SHP77 treated with DMSO at 0.1 percent for 48 hours (cell line): ENCODE measurements at regions not wholly inside any gene's neighbourhood (a gene's known extent, or its start where the extent isn't known, plus 50 kb on each side); places are given as distances from the start of the nearest gene placed in this dataset.
"Not testable (repeated sequence)": the region's sequence is repeated elsewhere in the genome, so short reads cannot be mapped to it uniquely, and the experiment has no call there.

Experiments used
- DNase-seq: peaks from one replicate; lab custom pipeline; 2025; lab: John Stamatoyannopoulos, UW

- DNase-seq = peak; percentile 52
Measured at GRCh38 chr21:39082656-39083376, 100.4 kb downstream of the PSMG1 start.

GRCh38 chr21:39080366-39080765 is 102.9 kb downstream of the PSMG1 start:
- DNase-seq = no peak

GRCh38 chr21:39079617-39080016 is 103.6 kb downstream of the PSMG1 start:
- DNase-seq = no peak

GRCh38 chr21:39078322-39079065 is 104.8 kb downstream of the PSMG1 start:
- no peak for DNase-seq

- no peak for DNase-seq
Measured at GRCh38 chr21:39077876-39078275, 105.4 kb downstream of the PSMG1 start.

GRCh38 chr21:39074508-39074907 is 108.7 kb downstream of the PSMG1 start:
- no peak for DNase-seq

GRCh38 chr21:39073717-39074116 is 109.5 kb downstream of the PSMG1 start:
- DNase-seq = no peak

- no peak for DNase-seq
Measured at GRCh38 chr21:39073063-39073462, 110.2 kb downstream of the PSMG1 start.

- DNase-seq = no peak
Measured at GRCh38 chr21:39072468-39072867, 110.8 kb downstream of the PSMG1 start.

- DNase-seq = no peak
Measured at GRCh38 chr21:39071623-39072214, 111.5 kb downstream of the PSMG1 start.

GRCh38 chr21:39069856-39070255 is 113.4 kb downstream of the PSMG1 start:
- not testable (repeated sequence) for DNase-seq

GRCh38 chr21:39066829-39067780 is 116.1 kb downstream of the PSMG1 start:
- DNase-seq = no peak

- no peak for DNase-seq
Measured at GRCh38 chr21:39065917-39066316, 117.3 kb downstream of the PSMG1 start.

- no peak for DNase-seq
Measured at GRCh38 chr21:39064325-39065012, 118.8 kb downstream of the PSMG1 start.

GRCh38 chr21:39063517-39063916 is 119.7 kb downstream of the PSMG1 start:
- DNase-seq = no peak

- no peak for DNase-seq
Measured at GRCh38 chr21:39062196-39062595, 121.1 kb downstream of the PSMG1 start.

GRCh38 chr21:39061766-39062165 is 121.5 kb downstream of the PSMG1 start:
- DNase-seq = no peak

- no peak for DNase-seq
Measured at GRCh38 chr21:39060485-39061083, 122.7 kb downstream of the PSMG1 start.

GRCh38 chr21:39057121-39057520 is 126.1 kb downstream of the PSMG1 start:
- DNase-seq = no peak

GRCh38 chr21:39056636-39057035 is 126.6 kb downstream of the PSMG1 start:
- DNase-seq = no peak

- DNase-seq = no peak
Measured at GRCh38 chr21:39055167-39055767, 128.0 kb downstream of the PSMG1 start.
